ENCODE measurements at regions not wholly inside any gene's neighbourhood (a gene's known extent, or its start where the extent isn't known, plus 50 kb on each side); places are given as distances from the start of the nearest gene placed in this dataset.
A peak's percentile ranks its signal among the peaks of the same experiment; 100 is the strongest.
"Not testable (repeated sequence)": the region's sequence is repeated elsewhere in the genome, so short reads cannot be mapped to it uniquely, and the experiment has no call there.

DNA sequence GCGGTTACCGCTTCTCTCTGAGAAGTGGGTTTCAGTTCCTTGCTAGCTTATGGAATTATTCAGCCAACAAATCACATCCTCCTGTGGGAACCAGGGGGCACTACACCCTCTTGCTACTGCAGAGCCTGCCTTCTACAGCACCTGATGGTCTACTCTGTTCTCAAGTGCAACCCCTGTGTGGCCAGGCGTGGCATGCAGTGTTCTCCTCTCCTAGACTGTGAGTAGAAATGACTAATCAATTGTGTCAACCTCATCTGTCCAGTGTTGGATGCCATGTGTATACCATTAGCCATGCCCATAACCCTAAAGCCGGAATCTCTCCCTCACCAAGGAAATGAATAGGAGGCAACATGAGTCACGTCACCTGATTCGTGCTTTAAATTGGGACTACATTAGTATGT lies 117.2 kb upstream of the LIFR start:
- no peak for TF ChIP-seq JUND (IDR thresholded peaks at IDR 0.05; ENCODE audit: low read depth)
- no peak for DNase-seq (ENCODE audit: low read depth in 1 of 2, low spot score in 1 of 2)
- in situ Hi-C loops (cut with HindIII; ENCODE audit: low pct_unique_long_range_greater_than_20kb, low sequenced_read_pairs) = no loop called here

DNA sequence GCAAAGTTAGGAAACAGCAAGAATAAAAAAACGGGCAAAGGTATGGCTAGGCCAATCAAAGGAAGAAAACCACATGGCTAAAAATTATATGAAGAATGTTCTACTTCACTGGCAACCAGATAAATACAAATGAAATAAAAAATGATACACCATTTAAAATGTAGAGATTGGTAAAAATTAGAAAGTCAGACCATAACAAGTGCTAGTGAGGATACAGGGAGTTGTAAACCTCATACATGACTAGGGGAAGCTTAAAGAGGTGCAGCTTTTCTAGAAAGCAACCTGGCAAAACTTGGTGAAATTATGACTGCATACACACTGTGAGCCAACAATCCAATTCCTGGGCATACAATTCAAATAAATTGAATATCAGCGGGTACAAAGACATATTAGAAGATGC lies 119.0 kb upstream of the LIFR start:
- DNase-seq (ENCODE audit: low read depth in 1 of 2, low spot score in 1 of 2) = no peak
- no peak for TF ChIP-seq JUND (IDR thresholded peaks at IDR 0.05; ENCODE audit: low read depth)
- in situ Hi-C loops (cut with HindIII; ENCODE audit: low pct_unique_long_range_greater_than_20kb, low sequenced_read_pairs) = no loop called here

DNA sequence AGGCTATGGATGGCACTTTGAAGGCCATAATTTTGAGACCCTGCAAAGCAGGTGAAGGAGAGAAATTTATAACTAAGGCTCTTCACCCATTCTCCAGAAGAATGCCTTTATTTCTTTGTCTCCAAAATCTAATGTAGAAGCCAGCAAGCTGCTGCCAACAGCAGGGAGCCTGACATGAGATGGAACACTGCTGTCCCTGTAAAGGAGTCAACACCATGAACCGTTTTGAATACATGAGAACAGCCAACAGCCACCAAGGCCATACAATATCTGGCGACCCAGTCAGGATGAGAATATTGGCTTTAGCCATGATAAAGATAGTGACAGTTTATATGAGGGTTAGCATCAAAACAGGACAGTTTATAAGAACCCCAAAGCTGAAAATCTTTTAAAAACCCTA lies 121.2 kb upstream of the LIFR start:
- no peak for TF ChIP-seq JUND (IDR thresholded peaks at IDR 0.05; ENCODE audit: low read depth)
- no peak for DNase-seq (ENCODE audit: low read depth in 1 of 2, low spot score in 1 of 2)
- in situ Hi-C loops (cut with HindIII; ENCODE audit: low pct_unique_long_range_greater_than_20kb, low sequenced_read_pairs) = no loop called here

DNA sequence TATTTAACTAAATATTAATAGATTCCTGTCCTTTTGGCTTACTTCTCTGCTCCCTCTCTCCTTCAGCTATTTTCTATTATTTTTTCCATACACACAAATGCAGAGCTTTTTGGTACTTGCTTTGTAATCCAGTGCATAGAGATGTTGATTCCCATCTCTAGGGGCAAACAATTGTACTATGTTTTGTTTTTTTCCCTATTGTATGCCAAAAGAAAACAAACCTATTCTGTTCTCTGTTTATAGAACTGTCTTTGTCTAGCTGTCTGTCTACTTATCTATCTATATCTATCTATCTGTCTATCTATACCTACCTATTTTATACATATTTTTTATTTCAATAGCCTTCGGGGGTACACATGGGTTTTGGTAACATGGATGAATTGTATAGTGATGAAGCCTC lies 121.6 kb upstream of the LIFR start:
- DNase-seq (ENCODE audit: low read depth in 1 of 2, low spot score in 1 of 2) = no peak
- TF ChIP-seq JUND (IDR thresholded peaks at IDR 0.05; ENCODE audit: low read depth) = no peak
- in situ Hi-C loops (cut with HindIII; ENCODE audit: low pct_unique_long_range_greater_than_20kb, low sequenced_read_pairs) = no loop called here

DNA sequence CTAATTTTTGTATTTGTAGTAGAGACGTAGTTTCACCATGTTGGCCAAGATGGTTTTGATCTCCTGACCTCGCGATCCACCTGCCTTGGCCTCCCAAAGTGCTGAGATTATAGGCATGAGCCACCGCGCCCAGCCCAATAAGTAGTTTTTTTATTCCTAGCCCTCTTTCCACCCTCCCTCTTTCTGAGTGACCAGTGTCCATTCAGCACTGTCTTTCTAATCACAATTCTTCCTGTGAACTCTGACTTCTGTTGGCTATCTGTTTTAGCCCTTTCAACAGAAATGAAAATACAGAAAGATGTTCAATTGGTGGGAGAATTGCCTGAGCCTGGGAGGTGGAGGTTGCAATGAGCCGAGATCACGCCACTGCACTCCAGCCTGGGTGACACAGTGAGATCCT lies 122.3 kb upstream of the LIFR start:
- DNase-seq (ENCODE audit: low read depth in 1 of 2, low spot score in 1 of 2); in situ Hi-C loops (cut with HindIII; ENCODE audit: low pct_unique_long_range_greater_than_20kb, low sequenced_read_pairs): not testable (repeated sequence)

DNA sequence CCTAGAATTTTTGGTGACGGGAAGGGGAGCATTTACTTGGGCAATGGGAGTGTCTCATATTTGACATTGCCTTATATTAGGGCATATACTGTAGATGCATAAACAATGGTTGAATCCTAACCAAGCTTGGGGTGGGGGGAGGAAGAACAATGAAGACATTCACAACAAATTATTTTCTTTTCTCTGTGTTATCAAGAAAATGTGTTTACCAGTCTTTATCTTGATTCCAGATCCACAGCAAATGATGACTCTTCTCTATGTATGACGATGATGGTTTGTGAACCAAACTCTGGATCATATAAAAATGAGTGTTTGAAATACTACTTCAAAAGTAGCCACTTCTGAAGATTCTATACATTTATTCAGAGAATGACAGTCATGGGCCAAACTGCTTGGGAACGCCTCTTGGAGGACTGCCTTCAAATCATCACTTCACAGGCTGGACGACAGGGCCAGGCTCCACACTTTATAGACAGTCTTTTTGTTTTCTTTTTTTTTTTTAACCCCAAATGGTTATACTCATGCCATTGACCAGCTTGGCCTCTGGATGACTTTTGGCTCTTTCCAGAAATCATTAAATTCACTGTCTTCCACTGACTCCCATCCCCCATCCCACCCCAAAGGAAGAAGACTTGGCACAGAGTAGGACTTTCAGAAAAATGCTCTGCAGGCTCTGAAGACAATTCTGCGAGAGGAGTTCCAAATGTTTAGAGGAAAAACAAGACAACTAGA lies 123.8 kb upstream of the LIFR start:
- TF ChIP-seq JUND (IDR thresholded peaks at IDR 0.05; ENCODE audit: low read depth) = no peak
- DNase-seq (ENCODE audit: low read depth in 1 of 2, low spot score in 1 of 2) = no peak
- in situ Hi-C loops (cut with HindIII; ENCODE audit: low pct_unique_long_range_greater_than_20kb, low sequenced_read_pairs) = no loop called here

DNA sequence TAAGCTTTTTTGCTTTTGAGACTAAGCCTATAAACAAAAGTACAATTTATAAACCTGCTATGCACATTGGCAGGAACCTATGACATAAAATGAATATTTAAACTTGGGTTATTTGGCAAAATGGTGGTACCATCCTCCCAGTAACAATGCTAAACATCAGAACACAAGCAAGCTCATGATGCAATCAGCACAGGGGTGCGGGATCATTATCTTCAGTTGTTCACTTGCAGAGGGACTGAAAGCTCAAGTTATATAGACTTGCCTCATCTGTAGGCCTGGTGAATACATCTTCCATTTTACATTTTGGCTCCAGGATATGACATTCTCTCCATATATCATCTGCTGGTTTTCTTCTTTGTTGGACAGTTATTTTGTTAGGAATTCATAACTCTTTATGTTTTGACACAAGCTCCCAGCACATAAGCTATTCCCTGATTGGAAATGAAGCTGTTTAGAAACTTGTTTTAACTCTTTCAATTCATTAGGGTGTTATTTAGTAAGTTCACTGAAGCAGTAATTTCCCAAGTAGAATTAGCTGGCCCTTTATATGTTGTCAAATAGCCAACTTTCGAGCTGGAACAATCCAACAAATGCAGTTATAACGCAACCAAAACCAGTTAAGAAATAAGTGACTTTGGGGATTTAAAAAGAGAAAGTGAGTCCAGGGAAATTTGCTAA lies 124.7 kb upstream of the LIFR start:
- no peak for TF ChIP-seq JUND (IDR thresholded peaks at IDR 0.05; ENCODE audit: low read depth)
- in situ Hi-C loops (cut with HindIII; ENCODE audit: low pct_unique_long_range_greater_than_20kb, low sequenced_read_pairs) = no loop called here
- DNase-seq (ENCODE audit: low read depth in 1 of 2, low spot score in 1 of 2) = no peak

DNA sequence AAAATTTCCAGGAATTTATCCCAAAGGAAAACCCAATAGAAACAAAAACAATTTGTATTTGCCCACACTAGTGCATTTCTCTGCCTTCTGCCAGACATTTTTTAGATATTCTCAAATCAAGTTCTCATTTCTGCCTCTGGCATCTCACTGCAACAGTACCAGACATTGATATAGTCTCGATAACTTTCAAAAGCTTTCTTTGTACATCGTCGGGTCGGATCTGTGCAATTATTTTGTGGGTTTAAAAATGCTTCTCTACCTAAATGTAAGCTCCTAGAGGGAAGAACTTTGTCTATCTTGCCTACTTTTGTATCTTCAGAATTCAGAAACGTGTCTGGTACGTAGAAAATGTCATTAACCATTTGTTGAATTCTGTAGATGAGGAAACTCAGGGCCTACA lies 125.5 kb upstream of the LIFR start:
- TF ChIP-seq JUND (IDR thresholded peaks at IDR 0.05; ENCODE audit: low read depth) = no peak
- in situ Hi-C loops (cut with HindIII; ENCODE audit: low pct_unique_long_range_greater_than_20kb, low sequenced_read_pairs) = no loop called here
- DNase-seq (ENCODE audit: low read depth in 1 of 2, low spot score in 1 of 2) = no peak

DNA sequence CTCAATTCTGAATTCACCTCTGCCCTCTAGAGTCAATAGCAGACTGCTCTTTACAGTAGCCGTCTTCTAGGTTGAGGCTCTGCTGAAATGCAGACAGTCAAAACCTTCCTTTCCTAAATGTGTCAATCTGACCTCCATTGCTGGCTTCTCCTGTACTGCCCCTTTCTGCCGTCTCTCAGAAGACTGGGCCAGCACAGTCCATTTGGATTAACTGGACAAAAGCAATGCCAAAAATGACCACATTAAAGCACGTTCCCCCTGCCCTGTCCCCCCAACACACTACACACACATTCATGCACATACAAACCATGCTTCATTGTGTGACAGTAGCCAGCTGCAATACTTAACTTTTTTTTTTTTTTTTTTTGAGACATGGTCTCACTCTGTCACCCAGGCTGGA lies 130.2 kb upstream of the LIFR start:
- TF ChIP-seq JUND (IDR thresholded peaks at IDR 0.05; ENCODE audit: low read depth) = no peak
- in situ Hi-C loops (cut with HindIII; ENCODE audit: low pct_unique_long_range_greater_than_20kb, low sequenced_read_pairs) = no loop called here
- no peak for DNase-seq (ENCODE audit: low read depth in 1 of 2, low spot score in 1 of 2)

DNA sequence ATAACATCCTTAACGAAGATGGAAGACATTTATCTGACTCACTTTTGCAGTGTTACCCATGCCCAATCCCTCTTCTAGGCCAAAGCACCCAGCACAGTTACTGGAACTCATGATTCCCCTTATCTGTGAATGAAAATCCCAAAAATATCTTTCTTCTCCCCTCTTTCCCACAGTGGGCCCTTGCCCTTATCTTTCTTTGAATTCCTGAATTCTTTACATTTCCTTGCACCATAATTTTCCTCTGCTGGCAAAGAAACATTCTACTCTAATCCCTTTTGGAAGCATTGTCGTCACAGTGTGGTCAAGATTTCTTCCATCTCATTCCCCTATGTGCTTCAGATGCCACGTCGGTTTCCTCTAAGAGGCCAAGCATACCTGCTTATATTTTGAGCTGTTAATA lies 135.9 kb upstream of the LIFR start:
- in situ Hi-C loops (cut with HindIII; ENCODE audit: low pct_unique_long_range_greater_than_20kb, low sequenced_read_pairs) = no loop called here
- TF ChIP-seq JUND (IDR thresholded peaks at IDR 0.05; ENCODE audit: low read depth) = no peak
- DNase-seq (ENCODE audit: low read depth in 1 of 2, low spot score in 1 of 2) = no peak

DNA sequence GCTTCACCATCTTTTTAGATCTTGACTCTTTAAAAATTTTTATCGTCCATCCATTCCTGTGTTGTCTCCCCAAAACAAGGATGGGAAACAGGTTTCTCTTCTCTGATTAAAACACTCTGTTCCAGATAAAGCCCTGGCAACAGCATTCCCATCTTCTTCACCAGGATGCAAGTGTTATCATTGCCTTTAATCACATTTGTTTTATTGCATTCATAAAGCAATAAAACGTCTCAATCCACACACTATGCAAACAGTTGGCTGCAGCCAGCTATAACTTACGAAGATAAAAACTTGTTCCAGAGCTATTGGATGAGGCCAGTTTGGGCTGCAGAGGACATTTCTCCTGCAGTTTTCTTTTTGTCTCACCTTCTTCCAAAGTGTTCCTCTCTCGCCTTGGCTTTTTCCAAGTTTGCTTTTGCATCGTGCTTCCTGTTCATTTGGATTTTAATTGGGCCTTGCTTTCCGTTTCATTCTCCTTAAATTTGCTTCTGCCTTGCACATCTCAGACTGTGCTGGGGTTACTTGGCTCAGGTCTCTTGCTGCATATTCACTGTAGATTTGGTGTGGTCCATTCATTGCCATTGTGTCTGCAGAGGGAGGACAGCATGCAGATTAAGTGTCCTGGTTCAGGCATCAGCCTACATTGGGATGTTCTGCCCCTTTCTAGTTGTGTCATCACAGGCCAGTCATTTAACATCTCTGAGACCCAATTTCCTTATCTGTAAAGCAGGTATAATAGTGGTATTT lies 136.5 kb upstream of the LIFR start:
- no peak for TF ChIP-seq JUND (IDR thresholded peaks at IDR 0.05; ENCODE audit: low read depth)
- in situ Hi-C loops (cut with HindIII; ENCODE audit: low pct_unique_long_range_greater_than_20kb, low sequenced_read_pairs) = no loop called here

DNA sequence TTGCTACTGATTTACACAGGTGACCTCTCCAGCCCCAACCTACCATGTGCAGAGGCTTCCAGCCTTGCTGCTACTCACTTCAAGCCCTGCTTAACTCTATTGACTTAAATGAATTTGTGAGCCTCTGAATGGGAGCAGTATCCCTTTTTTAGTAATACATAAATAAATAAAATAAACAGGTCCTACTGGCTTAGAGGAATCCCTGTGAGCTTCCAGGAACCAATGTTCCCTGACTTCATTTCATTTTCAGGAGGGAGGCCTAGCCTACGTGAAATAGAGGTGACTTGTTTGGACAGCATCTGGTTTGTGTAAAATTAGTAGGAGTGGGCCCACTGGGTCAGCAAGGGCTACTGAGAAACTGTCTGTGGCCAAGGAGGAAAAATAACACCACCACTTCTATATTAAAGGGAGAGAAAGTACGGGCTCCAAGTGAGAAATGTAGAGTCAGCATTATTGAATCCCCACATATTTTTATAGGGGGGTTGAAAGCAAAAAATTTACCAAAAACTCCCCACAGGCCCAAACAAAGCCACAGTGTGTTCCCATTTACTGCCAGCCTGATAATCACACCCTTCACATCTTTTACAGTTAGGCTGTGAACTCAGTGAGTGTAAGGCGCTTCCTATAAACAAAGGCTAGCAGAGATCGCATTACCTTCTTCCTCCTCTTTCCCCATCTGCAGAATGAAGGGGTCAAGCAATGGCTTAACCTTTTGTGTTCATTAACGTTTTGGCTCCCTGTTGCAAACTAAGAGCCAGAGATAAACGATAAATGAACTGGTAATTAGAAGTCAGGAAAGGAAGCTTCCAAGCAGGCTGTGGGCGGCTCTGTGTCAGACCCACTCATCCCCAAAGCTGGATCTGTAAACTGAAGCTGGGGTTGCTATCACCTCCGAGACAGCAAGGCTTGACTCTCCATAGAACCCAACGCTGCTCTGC lies 138.8 kb upstream of the LIFR start:
- DNase-seq (ENCODE audit: low read depth in 1 of 2, low spot score in 1 of 2) = peak in 1 of 2 experiments; percentile 59

More for the DNA sequence above, 136.5 kb upstream of the LIFR start:
- no peak for DNase-seq (ENCODE audit: low read depth in 1 of 2, low spot score in 1 of 2)

More for the DNA sequence above, 138.8 kb upstream of the LIFR start:
- in situ Hi-C loops (cut with HindIII; ENCODE audit: low pct_unique_long_range_greater_than_20kb, low sequenced_read_pairs) = no loop called here
- no peak for TF ChIP-seq JUND (IDR thresholded peaks at IDR 0.05; ENCODE audit: low read depth)
